ENCODE measurements at regions not wholly inside any gene's neighbourhood (a gene's known extent, or its start where the extent isn't known, plus 50 kb on each side); places are given as distances from the start of the nearest gene placed in this dataset.

- no peaks in the 10 kb centered on the region for H3K4me1 Mint-ChIP-seq
- no peak overlapping the region for H3K4me3 Mint-ChIP-seq
- no peaks in the 10 kb centered on the region for H3K9me3 Mint-ChIP-seq
- H3K27ac Mint-ChIP-seq, result no peak overlapping the region
- H3K27me3 Mint-ChIP-seq (ENCODE audit: low read depth, poor library complexity), result no peaks in the 10 kb centered on the region
- DNase-seq, result no peak
- TF ChIP-seq, protein P1, sequence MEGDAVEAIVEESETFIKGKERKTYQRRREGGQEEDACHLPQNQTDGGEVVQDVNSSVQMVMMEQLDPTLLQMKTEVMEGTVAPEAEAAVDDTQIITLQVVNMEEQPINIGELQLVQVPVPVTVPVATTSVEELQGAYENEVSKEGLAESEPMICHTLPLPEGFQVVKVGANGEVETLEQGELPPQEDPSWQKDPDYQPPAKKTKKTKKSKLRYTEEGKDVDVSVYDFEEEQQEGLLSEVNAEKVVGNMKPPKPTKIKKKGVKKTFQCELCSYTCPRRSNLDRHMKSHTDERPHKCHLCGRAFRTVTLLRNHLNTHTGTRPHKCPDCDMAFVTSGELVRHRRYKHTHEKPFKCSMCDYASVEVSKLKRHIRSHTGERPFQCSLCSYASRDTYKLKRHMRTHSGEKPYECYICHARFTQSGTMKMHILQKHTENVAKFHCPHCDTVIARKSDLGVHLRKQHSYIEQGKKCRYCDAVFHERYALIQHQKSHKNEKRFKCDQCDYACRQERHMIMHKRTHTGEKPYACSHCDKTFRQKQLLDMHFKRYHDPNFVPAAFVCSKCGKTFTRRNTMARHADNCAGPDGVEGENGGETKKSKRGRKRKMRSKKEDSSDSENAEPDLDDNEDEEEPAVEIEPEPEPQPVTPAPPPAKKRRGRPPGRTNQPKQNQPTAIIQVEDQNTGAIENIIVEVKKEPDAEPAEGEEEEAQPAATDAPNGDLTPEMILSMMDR (IDR thresholded peaks at IDR 0.05), result no peak
- H3K36me3 Mint-ChIP-seq (ENCODE audit: low read depth), result no peaks in the 10 kb centered on the region
These were observed 1891.2 kb downstream of the NCAM2 start for GRCh38 chr21:22889445-22889844.

- no peaks in the 10 kb centered on the region for H3K27me3 Mint-ChIP-seq (ENCODE audit: low read depth, poor library complexity)
- TF ChIP-seq, protein P1 (IDR thresholded peaks at IDR 0.05), result no peak
These were observed 1892.4 kb downstream of the NCAM2 start for GRCh38 chr21:22890656-22891055.

DNA sequence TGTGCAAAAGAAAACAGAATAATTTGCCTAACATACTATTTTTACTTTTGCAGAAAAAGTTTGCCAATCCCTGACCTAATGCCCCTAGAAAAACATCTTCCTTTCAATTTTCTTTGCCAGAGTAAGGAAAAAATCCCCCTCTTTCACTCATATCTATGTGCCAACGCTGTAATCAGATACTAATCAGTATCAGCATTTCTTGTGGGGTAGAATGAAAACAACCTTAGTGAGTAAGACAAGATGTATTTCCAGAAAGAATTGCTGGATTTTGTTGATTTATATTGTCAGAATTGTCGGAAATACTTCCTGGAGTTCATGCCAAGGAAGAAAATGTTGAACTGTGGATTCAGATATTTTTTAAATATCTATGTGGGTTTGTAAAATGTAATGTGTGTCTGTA lies 1893.8 kb downstream of the NCAM2 start:
- H3K27ac Mint-ChIP-seq, result no peak overlapping the region
- H3K4me1 Mint-ChIP-seq, result no peaks in the 10 kb centered on the region
- no peak for DNase-seq
- H3K27me3 Mint-ChIP-seq (ENCODE audit: low read depth, poor library complexity), result no peaks in the 10 kb centered on the region
- H3K36me3 Mint-ChIP-seq (ENCODE audit: low read depth), result no peaks in the 10 kb centered on the region
- peaks cover 3% of the 10 kb centered on the region for H3K9me3 Mint-ChIP-seq
- H3K4me3 Mint-ChIP-seq, result no peak overlapping the region
- TF ChIP-seq, protein P1 (IDR thresholded peaks at IDR 0.05), result no peak

More at GRCh38 chr21:22890656-22891055, 1892.4 kb downstream of the NCAM2 start:
- no peaks in the 10 kb centered on the region for H3K36me3 Mint-ChIP-seq (ENCODE audit: low read depth)
- no peaks in the 10 kb centered on the region for H3K9me3 Mint-ChIP-seq
- H3K4me1 Mint-ChIP-seq, result no peaks in the 10 kb centered on the region
- no peak overlapping the region for H3K4me3 Mint-ChIP-seq
- H3K27ac Mint-ChIP-seq, result no peak overlapping the region
- no peak for DNase-seq

GRCh38 chr21:22892740-22893139 lies 1894.5 kb downstream of the NCAM2 start:
- Mint-ChIP-seq H3K4me1 (no peaks in the 10 kb centered on the region), H3K27ac (no peak overlapping the region), H3K4me3 (no peak overlapping the region), H3K27me3 (ENCODE audit: low read depth, poor library complexity) (no peaks in the 10 kb centered on the region), H3K9me3 (peaks cover 3% of the 10 kb centered on the region), H3K36me3 (ENCODE audit: low read depth) (no peaks in the 10 kb centered on the region)
- TF ChIP-seq, protein P1 (IDR thresholded peaks at IDR 0.05), result no peak
- no peak for DNase-seq

DNA sequence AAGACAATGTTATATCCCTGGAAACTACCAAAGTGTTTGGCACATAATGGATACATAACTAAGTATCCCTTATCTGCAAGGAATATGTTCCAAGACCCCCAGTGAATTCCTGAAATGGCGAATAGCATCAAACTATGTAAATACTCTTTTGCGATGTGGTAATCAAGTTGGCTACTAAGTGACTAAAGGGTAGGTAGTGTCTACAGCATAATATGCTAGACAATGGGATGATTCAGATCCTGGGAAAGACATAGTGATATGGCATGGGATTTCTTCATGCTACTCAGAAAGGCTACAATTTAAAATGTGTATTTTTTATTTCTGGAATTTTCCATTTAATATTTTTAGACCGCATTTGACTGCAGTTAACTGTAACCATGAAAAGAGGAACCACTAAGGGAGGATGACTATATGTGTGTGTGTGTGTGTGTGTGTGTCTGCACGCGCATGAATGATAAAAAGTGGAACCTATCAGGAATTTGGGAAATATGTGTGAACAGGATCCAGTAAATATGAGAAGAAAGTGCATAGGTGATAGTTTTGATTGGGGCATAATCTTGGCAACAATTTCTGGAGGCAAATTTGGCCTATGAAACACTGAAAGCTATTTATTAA lies 1899.9 kb downstream of the NCAM2 start:
- Mint-ChIP-seq H3K36me3 (ENCODE audit: low read depth) (no peaks in the 10 kb centered on the region), H3K4me3 (no peak overlapping the region), H3K27me3 (ENCODE audit: low read depth, poor library complexity) (no peaks in the 10 kb centered on the region), H3K27ac (no peak overlapping the region), H3K9me3 (peaks cover 3% of the 10 kb centered on the region), H3K4me1 (no peaks in the 10 kb centered on the region)
- TF ChIP-seq, protein P1 (IDR thresholded peaks at IDR 0.05), result no peak
- DNase-seq, result no peak

DNA sequence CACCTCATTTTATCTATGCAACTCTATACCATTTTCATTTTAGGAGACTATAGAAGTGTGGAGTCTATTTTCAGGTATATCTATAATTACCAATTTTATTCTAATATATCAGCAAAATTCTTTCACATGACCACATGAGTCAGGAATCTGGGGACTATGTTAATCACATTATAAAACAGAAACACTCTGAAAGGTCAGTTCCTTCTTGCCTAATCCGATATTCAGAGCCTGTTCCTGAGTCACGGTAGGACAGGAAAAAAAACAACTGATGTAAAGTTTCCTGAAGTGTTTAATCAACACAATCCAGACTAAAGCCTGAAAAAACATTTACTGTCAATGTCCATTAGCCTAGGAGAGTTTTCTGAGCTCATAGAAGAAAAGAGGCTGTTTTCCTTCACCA lies 1902.3 kb downstream of the NCAM2 start:
- Mint-ChIP-seq H3K27ac (no peak overlapping the region), H3K9me3 (peaks cover 3% of the 10 kb centered on the region), H3K36me3 (ENCODE audit: low read depth) (no peaks in the 10 kb centered on the region), H3K27me3 (ENCODE audit: low read depth, poor library complexity) (no peaks in the 10 kb centered on the region), H3K4me3 (no peak overlapping the region), H3K4me1 (no peaks in the 10 kb centered on the region)
- no peak for DNase-seq
- TF ChIP-seq, protein P1 (IDR thresholded peaks at IDR 0.05), result no peak

Measured in nephron progenitor cell (in vitro differentiated cells).